Cerebellar cortex (tissue), 1 donor: ENCODE measurements at regions not wholly inside any gene's neighbourhood (a gene's known extent, or its start where the extent isn't known, plus 50 kb on each side); places are given as distances from the start of the nearest gene placed in this dataset.

ENCODE experiments used
- DNase-seq: peaks from one replicate; pipeline ENCODE4 v3.0.0-alpha.2; 2015; ENCODE audit warnings: low spot score

- no peak for DNase-seq
Measured at GRCh38 chr14:84785996-84786395, 743.9 kb upstream of the FLRT2 start.

GRCh38 chr14:84789012-84789411 lies 740.9 kb upstream of the FLRT2 start:
- no peak for DNase-seq

- DNase-seq: no peak
Measured at GRCh38 chr14:84792722-84793410, 737.1 kb upstream of the FLRT2 start.

DNA sequence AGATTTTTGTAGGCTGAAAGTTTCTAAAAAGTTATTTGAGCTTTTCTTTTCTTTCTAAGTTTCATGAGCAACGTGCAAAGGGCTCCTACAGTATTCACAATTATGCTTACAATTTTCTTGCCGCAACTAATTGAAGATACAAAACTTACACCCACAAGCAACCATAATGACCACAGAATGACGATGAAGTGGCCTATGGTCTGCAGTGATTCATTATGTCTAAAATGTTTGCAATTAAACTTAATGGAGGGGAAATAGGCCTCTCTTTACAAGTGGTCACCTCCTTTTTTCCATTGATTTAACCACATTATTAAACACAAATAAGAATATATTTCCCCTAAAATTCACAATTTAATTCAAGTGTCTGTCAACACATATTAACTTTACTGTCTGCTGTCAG lies 732.6 kb upstream of the FLRT2 start:
- DNase-seq: no peak

DNA sequence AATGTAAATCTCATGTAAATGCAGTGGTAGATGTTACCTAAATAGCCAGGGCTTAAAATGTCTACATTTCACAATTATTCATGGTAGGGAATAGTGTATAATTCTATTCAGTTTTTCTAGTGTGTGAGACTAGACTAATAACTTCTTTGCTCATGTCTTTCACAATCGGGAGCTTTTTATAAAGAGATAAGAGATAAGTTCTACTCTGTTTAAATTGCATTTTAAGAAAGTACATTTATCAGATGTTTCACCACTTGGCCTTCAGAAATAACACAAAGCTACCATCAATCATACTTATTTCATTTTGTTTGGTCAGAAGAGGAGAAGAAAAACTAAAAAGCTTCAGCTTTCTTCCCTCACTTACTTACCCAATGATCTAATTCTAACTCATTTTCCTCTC lies 725.5 kb upstream of the FLRT2 start:
- no peak for DNase-seq

- DNase-seq: no peak
Measured at GRCh38 chr14:84804895-84805294, 725.0 kb upstream of the FLRT2 start.

DNA sequence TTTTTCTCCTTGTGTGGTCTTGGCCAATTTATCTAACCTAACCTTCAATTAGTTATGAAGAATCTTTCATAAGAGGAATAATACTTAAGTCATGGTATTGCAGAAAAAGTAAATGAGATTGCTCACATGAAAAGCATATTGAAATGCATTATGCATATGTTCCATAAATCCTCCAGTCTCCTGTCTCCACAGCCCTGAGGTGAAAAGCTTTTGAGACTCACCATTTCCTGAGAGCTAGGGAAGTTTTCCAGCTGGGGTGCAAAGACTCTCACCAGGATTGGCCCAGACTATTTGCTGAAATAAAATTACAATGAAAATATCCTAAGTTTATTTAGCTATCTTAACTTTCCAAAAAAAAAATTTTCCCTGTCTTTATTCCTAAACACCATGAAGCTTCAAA lies 723.8 kb upstream of the FLRT2 start:
- no peak for DNase-seq

- DNase-seq: no peak
Measured at GRCh38 chr14:84806622-84807021, 723.3 kb upstream of the FLRT2 start.

- no peak for DNase-seq
Measured at GRCh38 chr14:84807673-84808072, 722.3 kb upstream of the FLRT2 start.

GRCh38 chr14:84809158-84809557 lies 720.8 kb upstream of the FLRT2 start:
- no peak for DNase-seq

GRCh38 chr14:84814391-84814790 lies 715.6 kb upstream of the FLRT2 start:
- DNase-seq: no peak

- DNase-seq: no peak
Measured at GRCh38 chr14:84819528-84819927, 710.4 kb upstream of the FLRT2 start.

- no peak for DNase-seq
Measured at GRCh38 chr14:84825481-84826251, 704.3 kb upstream of the FLRT2 start.

DNA sequence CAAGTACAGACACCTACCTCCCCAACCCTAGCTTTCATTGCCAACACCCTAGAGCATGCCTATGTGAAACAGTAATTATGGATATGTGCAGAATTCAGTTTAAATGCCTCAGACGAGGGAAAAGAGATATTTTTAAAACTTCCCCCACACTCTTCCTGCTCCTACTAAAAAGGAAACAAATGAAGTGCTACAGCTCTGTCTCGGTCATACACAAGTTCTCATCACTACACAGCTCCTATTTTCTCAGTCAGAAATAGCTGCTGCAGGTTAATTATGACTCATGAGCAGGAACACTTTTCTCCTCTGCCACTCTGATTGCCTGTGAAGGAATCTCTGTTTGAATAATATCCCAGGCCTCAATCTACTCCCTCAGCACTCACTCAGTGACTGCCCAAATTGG lies 703.6 kb upstream of the FLRT2 start:
- no peak for DNase-seq

- no peak for DNase-seq
Measured at GRCh38 chr14:84850595-84850994, 679.3 kb upstream of the FLRT2 start.

DNA sequence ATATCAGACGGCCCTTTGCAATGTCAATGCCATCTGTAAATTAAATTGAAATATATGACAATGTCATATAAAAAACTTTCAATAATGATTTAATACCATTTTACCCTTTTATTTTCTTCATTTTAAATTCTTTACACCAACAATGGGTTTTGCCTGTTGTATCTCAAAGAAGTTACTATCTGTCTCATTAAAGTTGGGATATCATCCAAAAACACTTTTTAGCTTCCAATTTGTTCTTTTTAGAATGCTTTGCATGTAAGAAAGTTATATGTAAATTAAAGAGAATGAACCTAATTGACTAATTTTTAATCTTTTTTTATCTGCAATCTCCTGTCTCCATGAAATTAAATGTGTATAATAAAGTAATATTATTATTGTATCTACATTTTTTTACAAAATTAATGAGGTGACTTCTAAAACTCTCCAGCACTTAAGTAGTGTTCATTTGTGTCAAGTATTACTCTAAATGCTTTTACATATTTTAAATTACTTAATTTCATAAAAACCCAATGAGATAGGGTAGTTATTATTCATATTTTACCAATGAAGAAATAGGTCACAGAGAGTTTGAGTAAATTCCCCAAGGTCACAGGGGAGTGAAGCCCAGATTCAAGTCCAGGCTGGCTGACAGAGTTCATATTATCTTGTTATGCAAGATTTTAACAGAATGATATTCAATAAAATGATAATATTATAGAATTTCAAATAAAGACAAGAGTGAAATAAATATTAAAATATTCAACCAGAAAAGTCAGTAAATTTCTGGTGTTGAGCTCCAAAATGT lies 673.0 kb upstream of the FLRT2 start:
- DNase-seq: no peak

DNA sequence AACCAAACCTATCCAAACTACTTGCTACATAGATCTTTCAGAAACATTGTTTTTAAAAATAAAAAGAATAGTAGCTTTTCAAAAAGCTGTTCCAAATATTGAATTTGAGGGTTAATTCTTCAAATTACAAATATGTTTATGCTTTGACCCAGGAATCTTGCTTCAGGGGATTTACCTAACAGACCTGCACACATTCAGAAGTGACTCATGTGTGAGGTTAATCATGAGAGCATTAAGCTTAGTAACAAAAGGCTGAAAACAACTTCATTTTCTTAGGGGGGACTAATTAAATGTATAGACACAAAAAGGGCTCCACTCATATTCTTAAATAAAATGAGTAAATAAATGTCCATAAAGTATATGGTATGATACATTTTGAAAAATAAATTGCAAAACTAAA lies 672.4 kb upstream of the FLRT2 start:
- DNase-seq: no peak

DNA sequence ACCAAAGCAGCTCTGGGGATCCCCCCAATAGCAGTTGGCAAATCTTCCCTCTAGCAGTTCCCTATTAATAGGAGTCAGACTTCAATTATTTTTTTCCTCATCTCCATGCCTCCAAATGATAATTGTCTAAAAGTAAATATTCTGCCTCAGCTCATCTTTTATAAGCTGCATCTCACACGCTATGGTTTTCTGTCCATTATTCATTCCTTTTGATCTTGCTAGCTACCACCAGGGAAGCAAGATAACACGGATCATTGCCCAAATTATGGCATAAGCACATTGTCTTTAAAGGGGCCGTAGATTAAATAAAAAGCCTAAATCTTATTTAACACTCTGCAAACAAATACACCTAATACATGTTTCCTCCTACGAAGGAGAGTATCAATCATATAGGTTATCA lies 670.8 kb upstream of the FLRT2 start:
- no peak for DNase-seq

GRCh38 chr14:84864548-84865271 lies 665.2 kb upstream of the FLRT2 start:
- no peak for DNase-seq

DNA sequence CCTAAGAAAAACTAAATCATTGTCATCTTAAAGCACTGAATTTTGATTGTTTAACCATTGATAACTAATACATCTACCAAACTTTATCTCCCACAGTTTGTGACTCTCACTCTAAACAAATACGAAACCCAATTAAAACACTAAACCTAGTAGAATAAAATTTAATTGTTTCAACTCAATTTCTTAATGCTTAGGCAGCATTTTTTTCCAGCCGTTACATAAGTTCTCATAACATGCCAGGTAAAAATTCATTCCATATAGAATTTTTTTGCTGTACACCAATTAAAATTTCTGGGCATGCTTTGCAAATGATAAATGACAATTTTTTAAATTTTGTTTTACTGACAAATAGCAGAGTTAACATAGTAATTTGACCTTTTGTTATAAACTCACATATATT lies 658.2 kb upstream of the FLRT2 start:
- no peak for DNase-seq

DNA sequence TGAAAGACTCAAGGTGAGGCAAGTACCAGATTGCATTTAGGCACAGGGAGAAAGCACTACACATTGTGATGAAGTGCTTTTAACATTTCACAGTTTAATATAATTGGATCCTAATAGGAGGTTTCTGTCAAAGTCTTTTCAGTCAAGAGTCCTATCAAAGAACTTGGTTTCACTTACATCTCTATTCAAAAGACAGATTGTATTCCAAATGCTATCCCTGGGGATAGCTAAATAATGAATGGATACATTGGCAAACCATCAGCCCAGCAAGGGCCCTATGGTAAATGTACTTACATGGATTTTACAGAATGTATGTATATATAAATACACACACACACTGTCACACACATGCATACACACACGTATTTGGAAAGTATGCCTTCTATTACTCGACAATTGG lies 655.5 kb upstream of the FLRT2 start:
- no peak for DNase-seq

DNA sequence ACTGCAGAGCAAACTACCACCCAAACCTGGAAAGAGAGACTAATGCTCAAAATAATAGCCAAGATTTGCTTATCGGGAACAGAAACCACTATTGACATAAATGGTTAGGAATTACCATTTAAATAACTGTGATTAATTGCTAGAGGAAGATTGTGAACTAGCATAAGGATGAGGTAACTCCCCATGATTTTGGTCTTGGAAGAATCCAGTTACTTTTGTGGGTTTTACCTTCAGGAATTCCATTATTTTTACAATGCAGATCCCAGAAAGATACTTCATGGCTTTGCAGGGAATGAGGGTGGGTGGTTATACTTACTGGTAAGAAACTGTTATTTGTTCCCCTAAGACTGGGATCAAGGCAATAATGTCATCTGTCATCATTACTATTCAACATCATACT lies 652.9 kb upstream of the FLRT2 start:
- no peak for DNase-seq
